HepG2 (cell line): ENCODE measurements at regions not wholly inside any gene's neighbourhood (a gene's known extent, or its start where the extent isn't known, plus 50 kb on each side); places are given as distances from the start of the nearest gene placed in this dataset.

ENCODE experiments used
- ATAC-seq: fragments of 200-7000 bp; cut with Tn5 transposase; 3 replicates; pipeline ENCODE4 v1.9.1; 2020; ENCODE audit warnings: mild to moderate bottlenecking, moderate library complexity
- BruUV-seq: library from RNA; stranded (reverse); fragments of 400-500 nt; replicated peaks from 2 replicates; lab custom pipeline; 2021; lab: Mats Ljungman, UMichigan
- CTCF ChIA-PET: fragments of 300-600 bp; formaldehyde crosslinking; extraction: SDS; loops from one replicate; lab custom pipeline; 2021; ENCODE audit warnings: low total read pairs, inconsistent platforms, low intra/inter-chr PET ratio; lab: Yijun Ruan, JAX
- POLR2A ChIA-PET: fragments of 350-600 bp; sonication (Branson Sonifier 250); formaldehyde crosslinking; loops from one replicate; lab custom pipeline; 2020; ENCODE audit warnings: antibody characterized with exemption, inconsistent platforms; lab: Yijun Ruan, JAX
- DNase-seq: peaks from one replicate; pipeline ENCODE4 v3.0.0-alpha.2; 2015; ENCODE audit warnings: low spot score
- FAIRE-seq: peaks from 3 replicates; lab custom pipeline; 2011; peaks lifted over from hg19 to GRCh38; lab: Jason Lieb, UNC
- H2AFZ ChIP-seq: one replicate; pipeline ENCODE4 v1.6.1; 2011; ENCODE audit warnings: low read length, inconsistent platforms
- H3K27ac ChIP-seq: fragments of 300-600 bp; 3 replicates; pipeline ENCODE4 v1.8.0; 2011; ENCODE audit warnings: mixed run types, mild to moderate bottlenecking, mixed read lengths, low read length, inconsistent platforms; ENCODE audit not compliant: insufficient read depth; ENCODE audit errors: extremely low read length
- H3K27me3 ChIP-seq, 2 experiments: fragments of 200-600 bp in 1 of 2; 2 replicates in 1 of 2; 3 replicates in 1 of 2; pipeline versions ENCODE4 v1.6.0 to v1.8.0; 2011; ENCODE audit warnings: low read length in 2 of 2, mild to moderate bottlenecking in 2 of 2, moderate library complexity in 2 of 2, inconsistent platforms in 1 of 2; ENCODE audit not compliant: insufficient read depth in 2 of 2, control insufficient read depth in 1 of 2
- H3K36me3 ChIP-seq, 2 experiments: fragments of 200-600 bp in 1 of 2; replicated peaks in 1 of 2; 2 replicates in 1 of 2; 3 replicates in 1 of 2; pipeline versions ENCODE4 v1.5.1 to v1.8.0; 2011; ENCODE audit warnings: low read length in 2 of 2, inconsistent platforms in 1 of 2; ENCODE audit not compliant: insufficient read depth in 2 of 2, control insufficient read depth in 1 of 2
- H3K4me1 ChIP-seq: 2 replicates; pipeline ENCODE4 v1.5.1; 2012; ENCODE audit warnings: low read length, inconsistent platforms; ENCODE audit not compliant: insufficient read depth
- H3K4me2 ChIP-seq: 2 replicates; pipeline ENCODE4 v1.6.0; 2011; ENCODE audit warnings: low read depth, low read length, inconsistent platforms
- H3K4me3 ChIP-seq, 3 experiments: fragments of 200-600 bp in 1 of 3; sonication (generic), shearing (Covaris generic) in 1 of 3; replicated peaks in 1 of 3; 2 replicates each; pipeline ENCODE4 v1.5.1; 2011 to 2016; ENCODE audit warnings: low read length in 3 of 3, inconsistent platforms in 2 of 3, low read depth in 2 of 3, mild to moderate bottlenecking in 2 of 3, control low read depth in 1 of 3, mixed read lengths in 1 of 3; ENCODE audit not compliant: insufficient read depth in 1 of 3
- H3K79me2 ChIP-seq: one replicate; pipeline ENCODE4 v1.6.1; 2011; ENCODE audit warnings: low read length, inconsistent platforms; ENCODE audit not compliant: insufficient read depth
- H3K9ac ChIP-seq: 2 replicates; pipeline ENCODE4 v1.6.0; 2011; ENCODE audit warnings: mild to moderate bottlenecking, low read depth, low read length, inconsistent platforms; ENCODE audit not compliant: insufficient read depth
- H3K9me3 ChIP-seq: 2 replicates; pipeline ENCODE4 v1.5.1; 2012; ENCODE audit warnings: mild to moderate bottlenecking, low read length
- H4K20me1 ChIP-seq: 2 replicates; pipeline ENCODE4 v1.6.0; 2011; ENCODE audit warnings: inconsistent platforms, mild to moderate bottlenecking, low read length, moderate library complexity; ENCODE audit not compliant: insufficient read depth
- ATF2 ChIP-seq: sonication (generic); formaldehyde crosslinking; IDR thresholded peaks from 2 replicates; pipeline ENCODE4 v1.4.0; 2020; ENCODE audit warnings: missing genetic modification reagents
- HOMEZ ChIP-seq: IDR thresholded peaks from 2 replicates; pipeline ENCODE4 v1.6.1; 2016; ENCODE audit warnings: low read depth
- KDM5B ChIP-seq: sonication (generic); formaldehyde crosslinking; IDR thresholded peaks from 2 replicates; pipeline ENCODE4 v1.4.0; 2020; ENCODE audit warnings: missing genetic modification reagents, mild to moderate bottlenecking, borderline replicate concordance
- LCORL ChIP-seq, 2 experiments: fragments of 450-650 bp in 1 of 2; sonication (generic) in 1 of 2; formaldehyde crosslinking in 1 of 2; IDR thresholded peaks; 2 replicates each; pipeline versions ENCODE4 v1.5.0 to v1.6.1; 2017 to 2020; ENCODE audit warnings: antibody characterized with exemption in 1 of 2, missing genetic modification reagents in 1 of 2
- MAF1 ChIP-seq: sonication (generic); formaldehyde crosslinking; IDR thresholded peaks from 2 replicates; pipeline ENCODE4 v1.5.0; 2020; ENCODE audit warnings: missing genetic modification reagents, borderline replicate concordance
- SNRNP70 ChIP-seq: fragments of 200-400 bp; formaldehyde crosslinking; IDR thresholded peaks from 2 replicates; pipeline ENCODE4 v1.6.1; 2017; ENCODE audit warnings: mild to moderate bottlenecking, low read depth, low read length, moderate library complexity
- SOX6 ChIP-seq, 2 experiments: fragments of 450-650 bp in 1 of 2; sonication (generic) in 1 of 2; formaldehyde crosslinking in 1 of 2; IDR thresholded peaks; 2 replicates each; pipeline versions ENCODE4 v1.4.0 to v1.6.1; 2017 to 2020; ENCODE audit warnings: antibody characterized with exemption in 1 of 2, mild to moderate bottlenecking in 1 of 2, missing genetic modification reagents in 1 of 2
- TCF7 ChIP-seq: sonication (generic); IDR thresholded peaks from 2 replicates; pipeline ENCODE4 v1.6.1; 2016; ENCODE audit warnings: antibody characterized with exemption, low read depth
- ZNF446 ChIP-seq: sonication (generic); formaldehyde crosslinking; IDR thresholded peaks from 2 replicates; pipeline ENCODE4 v1.5.0; 2020; ENCODE audit warnings: mild to moderate bottlenecking, missing genetic modification reagents
- WGBS: methylation state at CpG from one replicate; pipeline ENCODE4 v1.1.6; 2017; ENCODE audit warnings: low lambda C conversion rate; 5-methylcytosine and 5-hydroxymethylcytosine counted together
- in situ Hi-C: cut with HindIII; loops from 2 replicates; pipeline ENCODE4 v1.10.0; 2017; ENCODE audit warnings: low pct_unique_long_range_greater_than_20kb; ENCODE audit not compliant: extremely low pct_ligation_motif_present
- intact Hi-C: fragments of 100-400 bp; cut with micrococcal nuclease; formaldehyde crosslinking; loops from one replicate; pipeline ENCODE4 v1.10.0; 2022; ENCODE audit not compliant: unreplicated experiment
- TF ChIP-seq, protein P1 (sequence below): sonication (generic); formaldehyde crosslinking; conservative IDR thresholded peaks from 2 replicates; pipeline ENCODE4 v1.4.0; 2020; ENCODE audit warnings: missing genetic modification reagents
- TF ChIP-seq, protein P2 (sequence below): sonication (generic); formaldehyde crosslinking; IDR thresholded peaks from 2 replicates; pipeline ENCODE4 v1.5.0; 2020; ENCODE audit warnings: mild to moderate bottlenecking, missing genetic modification reagents
- TF ChIP-seq, protein P3 (sequence below): sonication (generic); formaldehyde crosslinking; IDR thresholded peaks from 2 replicates; pipeline ENCODE4 v1.8.1; 2022; ENCODE audit warnings: mild to moderate bottlenecking, missing genetic modification reagents
- TF ChIP-seq, protein P4 (sequence below): fragments of 450-650 bp; IDR thresholded peaks from 2 replicates; pipeline ENCODE4 v1.6.1; 2017

DNA sequence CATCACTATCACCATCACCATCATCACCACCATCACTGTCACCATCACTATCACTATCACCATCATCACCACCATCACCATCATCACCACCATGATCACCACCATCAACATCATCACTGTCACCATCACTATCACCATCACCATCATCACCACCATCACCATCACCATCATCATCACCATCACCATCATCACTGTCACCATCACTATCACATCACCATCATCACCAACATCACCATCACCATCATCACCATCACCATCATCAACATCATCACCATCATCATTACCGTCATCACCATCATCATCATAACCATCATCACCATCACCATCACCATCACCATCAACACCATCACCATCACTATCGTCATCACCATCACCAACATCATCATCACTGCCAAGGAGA is 273.8 kb downstream of the FOXL1 start:
- Histone ChIP-seq H3K36me3 (no peaks in the 10 kb centered on the region), H3K9me3 (no peaks in the 10 kb centered on the region), H2AFZ (no peak overlapping the region), H3K4me3 (no peak overlapping the region), H4K20me1 (no peaks in the 10 kb centered on the region), H3K27me3 (peaks cover under 1 to 2% of the 10 kb centered on the region in 2 experiments; a peak in 1 of 5 replicates), H3K27ac (no peak overlapping the region), H3K9ac (no peak overlapping the region), H3K79me2 (no peaks in the 10 kb centered on the region), H3K4me1 (peaks cover 12% of the 10 kb centered on the region), H3K4me2 (no peak overlapping the region)
- intact Hi-C loops (loop anchor here (10.0 kb wide), 1 partner anchor 267 kb away; no protein-coding TSS in a partner anchor), in situ Hi-C loops (no loop called here)
- POLR2A ChIA-PET: no interaction called here
- no TSS peak for BruUV-seq
- WGBS: 46% methylated on average over 2 of the region's 2 CpGs
- CTCF ChIA-PET: no interaction called here
- peak; percentile 58 for FAIRE-seq
- no peak for ATAC-seq
- DNase-seq: no peak
- TF ChIP-seq, protein P1, sequence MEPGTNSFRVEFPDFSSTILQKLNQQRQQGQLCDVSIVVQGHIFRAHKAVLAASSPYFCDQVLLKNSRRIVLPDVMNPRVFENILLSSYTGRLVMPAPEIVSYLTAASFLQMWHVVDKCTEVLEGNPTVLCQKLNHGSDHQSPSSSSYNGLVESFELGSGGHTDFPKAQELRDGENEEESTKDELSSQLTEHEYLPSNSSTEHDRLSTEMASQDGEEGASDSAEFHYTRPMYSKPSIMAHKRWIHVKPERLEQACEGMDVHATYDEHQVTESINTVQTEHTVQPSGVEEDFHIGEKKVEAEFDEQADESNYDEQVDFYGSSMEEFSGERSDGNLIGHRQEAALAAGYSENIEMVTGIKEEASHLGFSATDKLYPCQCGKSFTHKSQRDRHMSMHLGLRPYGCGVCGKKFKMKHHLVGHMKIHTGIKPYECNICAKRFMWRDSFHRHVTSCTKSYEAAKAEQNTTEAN (CRISPR knock-in tag): no peak
- TF ChIP-seq MAF1 (CRISPR knock-in tag) (no peak), TCF7 (no peak), ATF2 (CRISPR knock-in tag) (no peak), HOMEZ (CRISPR knock-in tag) (no peak), ZNF446 (no peak), SNRNP70 (no peak), SOX6 (IDR thresholded peaks at IDR 0.05) (0 out of 2 replicates have a peak, but pooled peaks have one; percentile 80), SOX6 (CRISPR knock-in tag; IDR thresholded peaks at IDR 0.05) (no peak), LCORL (IDR thresholded peaks at IDR 0.05) (peak; percentile 67; the same call in 1 of the 2 replicates), LCORL (CRISPR knock-in tag; IDR thresholded peaks at IDR 0.05) (no peak), KDM5B (CRISPR knock-in tag) (no peak)
- TF ChIP-seq, protein P2, sequence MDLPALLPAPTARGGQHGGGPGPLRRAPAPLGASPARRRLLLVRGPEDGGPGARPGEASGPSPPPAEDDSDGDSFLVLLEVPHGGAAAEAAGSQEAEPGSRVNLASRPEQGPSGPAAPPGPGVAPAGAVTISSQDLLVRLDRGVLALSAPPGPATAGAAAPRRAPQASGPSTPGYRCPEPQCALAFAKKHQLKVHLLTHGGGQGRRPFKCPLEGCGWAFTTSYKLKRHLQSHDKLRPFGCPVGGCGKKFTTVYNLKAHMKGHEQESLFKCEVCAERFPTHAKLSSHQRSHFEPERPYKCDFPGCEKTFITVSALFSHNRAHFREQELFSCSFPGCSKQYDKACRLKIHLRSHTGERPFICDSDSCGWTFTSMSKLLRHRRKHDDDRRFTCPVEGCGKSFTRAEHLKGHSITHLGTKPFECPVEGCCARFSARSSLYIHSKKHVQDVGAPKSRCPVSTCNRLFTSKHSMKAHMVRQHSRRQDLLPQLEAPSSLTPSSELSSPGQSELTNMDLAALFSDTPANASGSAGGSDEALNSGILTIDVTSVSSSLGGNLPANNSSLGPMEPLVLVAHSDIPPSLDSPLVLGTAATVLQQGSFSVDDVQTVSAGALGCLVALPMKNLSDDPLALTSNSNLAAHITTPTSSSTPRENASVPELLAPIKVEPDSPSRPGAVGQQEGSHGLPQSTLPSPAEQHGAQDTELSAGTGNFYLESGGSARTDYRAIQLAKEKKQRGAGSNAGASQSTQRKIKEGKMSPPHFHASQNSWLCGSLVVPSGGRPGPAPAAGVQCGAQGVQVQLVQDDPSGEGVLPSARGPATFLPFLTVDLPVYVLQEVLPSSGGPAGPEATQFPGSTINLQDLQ: no peak
- TF ChIP-seq, protein P3, sequence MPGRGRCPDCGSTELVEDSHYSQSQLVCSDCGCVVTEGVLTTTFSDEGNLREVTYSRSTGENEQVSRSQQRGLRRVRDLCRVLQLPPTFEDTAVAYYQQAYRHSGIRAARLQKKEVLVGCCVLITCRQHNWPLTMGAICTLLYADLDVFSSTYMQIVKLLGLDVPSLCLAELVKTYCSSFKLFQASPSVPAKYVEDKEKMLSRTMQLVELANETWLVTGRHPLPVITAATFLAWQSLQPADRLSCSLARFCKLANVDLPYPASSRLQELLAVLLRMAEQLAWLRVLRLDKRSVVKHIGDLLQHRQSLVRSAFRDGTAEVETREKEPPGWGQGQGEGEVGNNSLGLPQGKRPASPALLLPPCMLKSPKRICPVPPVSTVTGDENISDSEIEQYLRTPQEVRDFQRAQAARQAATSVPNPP (CRISPR knock-in tag): no peak
- TF ChIP-seq, protein P4, sequence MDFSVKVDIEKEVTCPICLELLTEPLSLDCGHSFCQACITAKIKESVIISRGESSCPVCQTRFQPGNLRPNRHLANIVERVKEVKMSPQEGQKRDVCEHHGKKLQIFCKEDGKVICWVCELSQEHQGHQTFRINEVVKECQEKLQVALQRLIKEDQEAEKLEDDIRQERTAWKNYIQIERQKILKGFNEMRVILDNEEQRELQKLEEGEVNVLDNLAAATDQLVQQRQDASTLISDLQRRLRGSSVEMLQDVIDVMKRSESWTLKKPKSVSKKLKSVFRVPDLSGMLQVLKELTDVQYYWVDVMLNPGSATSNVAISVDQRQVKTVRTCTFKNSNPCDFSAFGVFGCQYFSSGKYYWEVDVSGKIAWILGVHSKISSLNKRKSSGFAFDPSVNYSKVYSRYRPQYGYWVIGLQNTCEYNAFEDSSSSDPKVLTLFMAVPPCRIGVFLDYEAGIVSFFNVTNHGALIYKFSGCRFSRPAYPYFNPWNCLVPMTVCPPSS: peak; percentile 99
